NCI-H748 (cell line): ENCODE measurements at regions not wholly inside any gene's neighbourhood (a gene's known extent, or its start where the extent isn't known, plus 50 kb on each side); places are given as distances from the start of the nearest gene placed in this dataset.

Experiments
- DNase-seq: peaks from one replicate; lab custom pipeline; 2025; ENCODE audit not compliant: unreplicated experiment; lab: John Stamatoyannopoulos, UW

GRCh38 chr5:174399411-174399810 lies 325.0 kb upstream of the MSX2 start:
- no peak for DNase-seq

DNA sequence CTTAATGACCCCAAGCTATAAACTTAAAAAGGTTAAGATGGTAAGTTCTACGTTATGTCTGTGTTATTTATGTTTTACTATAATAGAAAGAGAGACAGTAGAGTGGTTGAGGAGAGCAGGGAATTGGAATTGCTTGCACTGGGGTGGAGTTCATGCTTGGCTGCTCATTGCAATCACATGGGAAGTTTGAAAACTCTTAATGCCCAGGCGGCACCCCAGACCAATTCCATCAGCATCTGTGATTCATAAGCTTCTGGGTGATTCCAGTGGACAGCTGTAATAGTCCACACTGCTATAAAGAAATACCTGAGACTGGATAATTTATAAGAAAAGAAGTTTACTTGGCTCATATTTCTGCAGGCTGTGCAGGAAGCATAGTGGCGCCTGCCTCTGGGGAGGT lies 323.9 kb upstream of the MSX2 start:
- DNase-seq = no peak

- no peak for DNase-seq
Measured at GRCh38 chr5:174401793-174402192, 322.6 kb upstream of the MSX2 start.

GRCh38 chr5:174402222-174402812 lies 322.1 kb upstream of the MSX2 start:
- DNase-seq = no peak

DNA sequence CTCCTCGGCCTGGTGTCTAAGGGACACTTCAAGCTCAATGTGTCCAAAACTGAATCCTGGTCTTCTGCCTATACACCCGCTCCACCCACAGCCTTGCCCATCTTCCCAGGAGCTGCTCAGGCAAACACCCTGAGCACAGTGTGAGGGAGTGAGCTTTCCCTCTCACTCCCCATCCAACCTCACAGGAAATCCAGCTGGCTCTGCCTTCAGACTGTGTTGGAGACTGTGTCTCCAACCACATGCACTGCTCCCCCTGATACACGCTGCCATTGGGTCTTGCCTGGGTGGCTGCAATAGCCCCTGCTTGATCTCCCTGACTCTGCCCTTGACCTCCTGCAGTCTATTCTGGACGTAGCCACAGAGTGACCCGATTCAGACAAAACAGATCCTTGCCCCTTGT lies 319.5 kb upstream of the MSX2 start:
- DNase-seq = no peak

DNA sequence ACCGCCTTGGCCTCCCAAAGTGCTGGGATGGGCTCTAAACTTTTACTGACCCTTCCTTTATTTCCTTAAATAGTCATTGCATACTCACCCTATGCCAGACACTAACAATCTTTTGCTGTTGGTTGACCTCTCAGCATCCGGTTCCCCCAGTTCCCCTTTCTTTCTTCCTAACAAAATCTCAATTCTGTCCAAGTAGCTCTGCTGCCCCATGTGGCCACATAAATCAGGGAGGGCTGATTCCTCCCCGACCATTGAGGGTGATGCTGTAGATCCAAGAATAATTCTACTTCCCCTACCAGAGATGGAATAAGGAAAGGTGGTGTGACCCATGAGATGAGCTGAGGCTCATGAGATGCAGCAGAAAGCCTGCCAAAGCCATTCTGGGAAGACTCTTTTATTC lies 315.3 kb upstream of the MSX2 start:
- peak; percentile 10 for DNase-seq

DNA sequence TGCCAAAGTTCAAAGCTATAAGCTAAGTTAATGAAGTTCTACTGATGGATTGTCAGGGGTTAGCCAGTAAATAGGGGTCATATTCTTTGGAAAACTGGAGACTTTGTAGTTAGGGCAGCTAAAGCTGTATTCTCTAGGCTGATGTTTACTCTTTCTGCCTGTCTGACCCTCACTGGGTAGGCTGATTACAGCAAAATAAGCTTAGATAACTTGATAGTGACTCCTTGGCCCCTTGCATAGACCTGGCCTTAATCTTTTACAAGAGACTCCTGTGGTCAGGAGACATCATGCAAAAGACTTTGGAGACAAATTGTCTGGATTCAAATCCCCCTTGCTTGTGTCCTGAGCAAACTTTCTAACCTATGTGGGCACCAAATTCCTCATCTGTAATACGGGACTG lies 314.4 kb upstream of the MSX2 start:
- no peak for DNase-seq

DNA sequence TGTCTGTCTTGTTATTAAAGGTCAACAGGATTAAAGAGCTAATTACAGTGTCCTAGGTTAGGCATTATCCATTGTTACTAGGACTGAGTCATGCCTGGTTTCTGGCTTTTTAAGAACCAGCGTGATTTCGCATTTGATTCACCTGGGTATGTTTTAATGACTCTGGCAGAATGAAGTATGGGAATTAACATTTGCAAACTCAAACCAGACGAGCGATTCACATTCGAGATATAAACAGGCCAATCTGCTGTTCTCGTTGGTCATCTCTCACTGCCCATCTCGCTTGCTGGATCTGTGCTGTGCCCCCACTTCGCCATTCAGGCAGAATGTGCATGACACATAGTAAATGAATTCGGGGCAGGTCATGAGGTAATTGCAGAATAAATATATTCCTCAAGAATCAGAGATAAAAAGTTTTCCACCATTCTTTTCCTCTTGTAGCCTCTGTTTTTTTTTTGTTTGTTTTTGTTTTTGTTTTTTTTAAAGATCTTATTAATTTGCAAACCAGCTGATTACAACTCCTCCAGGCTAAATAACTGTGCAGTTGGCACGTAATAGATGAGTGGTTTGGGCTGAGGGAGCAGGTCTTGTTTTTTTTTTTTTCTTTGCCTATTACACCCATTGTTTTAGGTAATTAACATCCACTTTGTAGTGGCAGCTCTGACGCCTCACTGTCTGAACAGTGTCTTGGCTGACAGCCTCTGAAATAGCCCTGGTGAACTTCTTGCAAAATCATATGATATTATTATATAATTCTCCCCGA lies 313.5 kb upstream of the MSX2 start:
- DNase-seq = peak; percentile 50

GRCh38 chr5:174411479-174411819 lies 312.9 kb upstream of the MSX2 start:
- no peak for DNase-seq

- DNase-seq = no peak
Measured at GRCh38 chr5:174412374-174412773, 312.0 kb upstream of the MSX2 start.

GRCh38 chr5:174412941-174413340 lies 311.4 kb upstream of the MSX2 start:
- no peak for DNase-seq

DNA sequence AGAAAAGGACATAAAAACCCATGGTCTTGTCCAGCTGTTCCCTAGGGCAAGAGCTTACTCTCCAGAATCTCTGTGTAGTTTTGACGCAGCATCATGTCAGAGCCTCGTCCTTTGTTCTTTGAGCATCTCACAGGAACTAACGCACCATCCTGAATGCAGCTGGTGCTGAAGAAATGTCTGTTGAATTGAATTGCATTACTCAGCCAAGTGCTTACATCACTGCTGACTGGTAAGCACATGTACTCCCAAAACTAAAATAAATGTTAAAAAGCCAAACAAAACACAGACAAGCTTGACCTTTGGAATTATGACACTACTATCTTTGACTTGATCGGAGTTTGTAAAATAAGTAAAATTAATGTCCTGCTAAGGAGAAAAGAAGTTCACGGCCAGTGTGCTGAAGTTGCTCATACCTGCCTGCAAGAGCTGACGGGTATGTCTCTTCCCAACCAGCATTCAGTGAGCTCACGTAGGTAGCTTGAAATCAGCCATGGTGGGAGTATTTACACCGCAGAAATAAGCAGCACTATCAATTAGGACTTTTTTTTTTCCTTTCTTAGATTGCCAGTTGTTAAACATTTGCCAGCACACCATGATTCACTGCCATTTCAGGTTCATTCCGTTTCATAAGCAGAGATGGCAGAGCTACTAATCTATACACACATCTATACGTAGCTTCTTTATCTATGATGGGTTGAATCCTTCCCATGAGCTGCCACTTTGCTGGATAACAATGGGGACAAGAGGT lies 310.6 kb upstream of the MSX2 start:
- DNase-seq = no peak

- DNase-seq = no peak
Measured at GRCh38 chr5:174414315-174414710, 310.1 kb upstream of the MSX2 start.

- DNase-seq = peak; percentile 66
Measured at GRCh38 chr5:174418809-174419539, 305.4 kb upstream of the MSX2 start.

- DNase-seq = peak; percentile 92
Measured at GRCh38 chr5:174419540-174420132, 304.7 kb upstream of the MSX2 start.

DNA sequence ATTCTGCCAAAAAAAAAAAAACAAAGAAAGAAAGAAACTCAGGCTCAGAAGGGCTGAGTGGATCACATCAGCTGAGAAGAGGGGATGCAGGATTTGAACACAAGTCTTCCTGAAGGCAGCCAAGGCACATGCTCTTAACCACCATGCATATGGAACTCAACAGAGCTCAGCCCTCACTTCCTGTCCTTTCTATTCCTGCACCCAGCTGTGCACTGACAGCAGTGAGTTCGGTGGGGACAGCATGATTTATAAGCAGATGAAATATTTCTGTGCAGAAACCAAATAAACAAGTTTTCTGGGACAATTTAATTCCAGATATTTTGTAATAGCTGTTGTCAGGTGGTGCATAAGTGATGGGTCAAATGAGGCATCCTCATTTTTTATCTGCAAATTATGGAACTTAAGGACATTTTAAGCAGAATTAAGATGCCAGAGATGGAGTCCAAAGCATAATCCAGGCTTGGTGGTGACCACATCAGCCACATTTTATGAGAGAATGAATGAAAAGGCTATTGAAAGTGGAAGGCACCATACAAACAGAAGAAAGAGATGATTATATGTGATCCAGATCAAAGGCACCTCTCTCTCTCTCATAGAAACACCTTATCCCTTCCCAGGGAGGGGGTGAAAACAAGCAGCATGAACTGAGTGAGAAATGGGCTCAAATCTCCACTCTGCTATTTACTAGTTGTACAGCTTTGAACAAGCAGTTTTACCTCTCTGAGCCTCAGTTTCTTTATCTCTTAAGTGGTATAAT lies 303.6 kb upstream of the MSX2 start:
- DNase-seq = no peak

- no peak for DNase-seq
Measured at GRCh38 chr5:174421408-174421805, 303.0 kb upstream of the MSX2 start.

DNA sequence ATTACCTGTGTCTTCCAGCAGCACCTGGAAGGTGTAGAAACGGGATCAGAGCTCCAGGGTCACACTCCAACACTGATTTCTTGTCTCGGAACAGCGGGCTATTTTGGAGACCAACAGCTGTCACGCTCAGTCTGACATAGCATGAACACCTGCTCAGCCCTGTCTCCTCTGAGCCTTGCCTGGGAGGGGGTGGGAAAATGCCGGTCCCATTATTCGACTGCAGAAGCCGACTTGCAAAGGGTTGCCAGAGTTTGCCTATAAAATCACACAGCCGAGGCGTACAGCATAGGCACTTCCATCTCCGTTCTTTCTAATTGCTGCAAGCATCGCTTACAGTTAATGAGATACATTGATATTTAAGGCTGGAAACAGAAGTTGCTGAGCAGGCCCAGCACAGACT lies 300.8 kb upstream of the MSX2 start:
- no peak for DNase-seq

- DNase-seq = no peak
Measured at GRCh38 chr5:174424219-174425053, 299.9 kb upstream of the MSX2 start.
